Right lobe of liver (tissue), 4 donors: ENCODE measurements at regions not wholly inside any gene's neighbourhood (a gene's known extent, or its start where the extent isn't known, plus 50 kb on each side); places are given as distances from the start of the nearest gene placed in this dataset.

ENCODE experiments used
- POLR2A ChIP-seq: fragments of 450-650 bp; IDR thresholded peaks from one replicate; pipeline ENCODE4 v1.6.1; 2017; ENCODE audit warnings: antibody characterized with exemption, mild to moderate bottlenecking
- TF ChIP-seq, protein P1 (sequence below), 4 donors: fragments of 200-600 bp in 3 of 4; fragments of 450-650 bp in 1 of 4; IDR thresholded peaks; one replicate each; pipeline versions ENCODE4 v1.5.1 to v1.8.0; 2016 to 2022; ENCODE audit warnings: antibody characterized with exemption in 4 of 4, mild to moderate bottlenecking in 2 of 4
- donor health status: DM: no; HTN: no; CAD: no.
- donor health status: DM: no; HTN: no; CAD: no.
- donor health status: DM: no; HTN: yes; CAD: no.

DNA sequence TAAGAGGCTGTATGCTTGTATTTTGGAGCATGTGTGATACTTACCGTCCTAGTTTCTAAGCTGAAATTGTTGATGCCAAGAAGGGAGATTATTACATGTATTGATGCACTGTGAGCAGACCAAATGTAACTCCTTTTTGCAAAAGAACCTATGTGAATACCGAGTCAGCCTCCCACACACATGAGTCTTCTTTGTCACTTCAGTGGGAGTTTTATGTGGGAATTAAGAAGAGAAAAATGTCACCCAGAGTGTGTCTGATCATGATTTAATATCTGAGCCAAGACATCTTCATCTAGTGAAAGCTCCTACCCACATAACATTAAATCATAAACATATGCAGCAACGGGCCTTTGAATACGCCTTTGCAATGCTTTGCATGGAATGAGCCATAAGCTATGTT, 380.3 kb upstream of the ACTBL2 start:
- TF ChIP-seq, protein P1, sequence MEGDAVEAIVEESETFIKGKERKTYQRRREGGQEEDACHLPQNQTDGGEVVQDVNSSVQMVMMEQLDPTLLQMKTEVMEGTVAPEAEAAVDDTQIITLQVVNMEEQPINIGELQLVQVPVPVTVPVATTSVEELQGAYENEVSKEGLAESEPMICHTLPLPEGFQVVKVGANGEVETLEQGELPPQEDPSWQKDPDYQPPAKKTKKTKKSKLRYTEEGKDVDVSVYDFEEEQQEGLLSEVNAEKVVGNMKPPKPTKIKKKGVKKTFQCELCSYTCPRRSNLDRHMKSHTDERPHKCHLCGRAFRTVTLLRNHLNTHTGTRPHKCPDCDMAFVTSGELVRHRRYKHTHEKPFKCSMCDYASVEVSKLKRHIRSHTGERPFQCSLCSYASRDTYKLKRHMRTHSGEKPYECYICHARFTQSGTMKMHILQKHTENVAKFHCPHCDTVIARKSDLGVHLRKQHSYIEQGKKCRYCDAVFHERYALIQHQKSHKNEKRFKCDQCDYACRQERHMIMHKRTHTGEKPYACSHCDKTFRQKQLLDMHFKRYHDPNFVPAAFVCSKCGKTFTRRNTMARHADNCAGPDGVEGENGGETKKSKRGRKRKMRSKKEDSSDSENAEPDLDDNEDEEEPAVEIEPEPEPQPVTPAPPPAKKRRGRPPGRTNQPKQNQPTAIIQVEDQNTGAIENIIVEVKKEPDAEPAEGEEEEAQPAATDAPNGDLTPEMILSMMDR (IDR thresholded peaks at IDR 0.05) = no peak
- no peak for TF ChIP-seq POLR2A
